Stimulated activated naive B cell treated with anti-CD40 and anti-IgM and Interleukin-4, amounts not matched to agents 10 μg/mL and 1 μg/mL and 100 μg/mL, for 72 hours (primary cell): ENCODE measurements at regions not wholly inside any gene's neighbourhood (a gene's known extent, or its start where the extent isn't known, plus 50 kb on each side); places are given as distances from the start of the nearest gene placed in this dataset.

ENCODE experiments used
- ATAC-seq, 2 donors: fragments of 150-1000 bp; cut with Tn5 transposase; replicated peaks; 2 replicates each; pipeline ENCODE4 v1.10.0; 2021; ENCODE audit warnings: moderate library complexity in 1 of 2
- DNase-seq: peaks from one replicate; pipeline ENCODE4 v3.0.0; 2021
- H3K27ac Mint-ChIP-seq: one replicate; pipeline ENCODE4 v1.8.0; 2022; ENCODE audit warnings: mild to moderate bottlenecking, mixed read lengths
- H3K27me3 Mint-ChIP-seq, 2 donors: one replicate each; pipeline ENCODE4 v1.8.0; 2022; ENCODE audit warnings: mixed read lengths in 2 of 2
- H3K36me3 Mint-ChIP-seq, 2 donors: one replicate each; pipeline ENCODE4 v1.8.0; 2022; ENCODE audit warnings: mixed read lengths in 2 of 2, mild to moderate bottlenecking in 1 of 2
- H3K4me1 Mint-ChIP-seq, 2 donors: one replicate each; pipeline ENCODE4 v1.8.0; 2022; ENCODE audit warnings: mixed read lengths in 2 of 2, mild to moderate bottlenecking in 1 of 2
- H3K4me3 Mint-ChIP-seq, 2 donors: one replicate each; pipeline ENCODE4 v1.8.0; 2022; ENCODE audit warnings: mild to moderate bottlenecking in 2 of 2, mixed read lengths in 2 of 2, moderate library complexity in 1 of 2
- H3K9me3 Mint-ChIP-seq, 2 donors: one replicate each; pipeline ENCODE4 v1.8.0; 2022; ENCODE audit warnings: mixed read lengths in 2 of 2, mild to moderate bottlenecking in 1 of 2

- H3K4me1 Mint-ChIP-seq, result peaks cover 6 to 7% of the 10 kb centered on the region in 2 donors
- no peak overlapping the region for H3K4me3 Mint-ChIP-seq
- DNase-seq (no peak), ATAC-seq (no peak)
- H3K36me3 Mint-ChIP-seq, result no peaks in the 10 kb centered on the region
- H3K9me3 Mint-ChIP-seq, result peaks cover 0 to 2% of the 10 kb centered on the region in 2 donors
- peaks cover 24 to 41% of the 10 kb centered on the region in 2 donors for H3K27me3 Mint-ChIP-seq
- no peak overlapping the region for H3K27ac Mint-ChIP-seq
Observed at GRCh38 chr12:3362737-3363136, 128.3 kb upstream of the PRMT8 start.

DNA sequence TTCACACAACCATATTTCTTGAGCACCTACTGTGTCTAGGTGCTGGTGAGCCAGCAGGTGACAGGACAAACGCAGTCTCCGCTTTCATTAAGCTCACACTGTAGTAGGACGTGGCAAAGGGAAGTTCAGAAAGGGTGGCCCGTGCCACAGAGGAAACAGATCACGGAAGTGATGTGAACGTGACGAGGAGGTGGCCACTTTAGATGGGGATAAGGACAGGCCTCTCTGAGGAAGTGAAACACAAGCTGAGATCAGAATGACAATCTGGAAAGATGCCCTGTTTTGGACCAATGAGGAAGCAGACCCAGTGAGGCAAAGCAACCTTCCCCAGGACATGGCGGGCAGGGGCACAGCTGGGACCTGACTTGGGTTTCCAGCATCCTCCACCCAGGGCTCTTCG lies 127.4 kb upstream of the PRMT8 start:
- peak; percentile 88 to 95 for ATAC-seq
- peaks cover 24 to 41% of the 10 kb centered on the region in 2 donors for H3K27me3 Mint-ChIP-seq

DNA sequence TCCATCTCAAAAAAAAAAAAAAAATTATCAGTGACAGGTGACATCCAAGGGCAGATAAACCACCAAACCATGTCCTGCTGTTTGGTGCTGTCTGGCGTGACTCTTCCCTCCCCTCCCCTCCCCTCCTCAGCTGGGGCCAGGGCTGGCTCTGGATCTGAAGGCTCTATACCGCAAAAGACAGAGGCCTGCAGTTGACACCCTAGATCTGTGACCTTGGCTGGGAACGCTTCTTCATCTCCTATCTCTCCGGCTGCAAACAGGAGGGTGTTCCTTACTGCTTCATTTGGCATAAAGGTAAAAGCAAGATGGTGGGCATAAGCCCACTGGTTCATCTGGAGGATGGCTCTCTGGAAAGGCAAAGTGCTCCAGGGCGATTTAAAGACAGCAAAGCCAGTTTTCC lies 126.8 kb upstream of the PRMT8 start:
- Mint-ChIP-seq H3K27me3 (peaks cover 19 to 37% of the 10 kb centered on the region in 2 donors), H3K4me3 (no peak overlapping the region), H3K27ac (no peak overlapping the region), H3K4me1 (peaks cover 6 to 7% of the 10 kb centered on the region in 2 donors), H3K36me3 (no peaks in the 10 kb centered on the region), H3K9me3 (peaks cover 0 to 2% of the 10 kb centered on the region in 2 donors)
- DNase-seq, result no peak
- ATAC-seq, result no peak

More for the DNA sequence above, 127.4 kb upstream of the PRMT8 start:
- peaks cover 0 to 2% of the 10 kb centered on the region in 2 donors for H3K9me3 Mint-ChIP-seq
- H3K36me3 Mint-ChIP-seq, result no peaks in the 10 kb centered on the region
- peaks cover 6 to 7% of the 10 kb centered on the region in 2 donors for H3K4me1 Mint-ChIP-seq
- H3K4me3 Mint-ChIP-seq, result no peak overlapping the region
- no peak overlapping the region for H3K27ac Mint-ChIP-seq
- peak; percentile 40 for DNase-seq

GRCh38 chr12:3364661-3365462 lies 126.1 kb upstream of the PRMT8 start:
- DNase-seq (no peak), ATAC-seq (no peak)
- Mint-ChIP-seq H3K4me3 (no peak overlapping the region), H3K27me3 (peaks cover 18 to 30% of the 10 kb centered on the region in 2 donors), H3K4me1 (peaks cover 6 to 7% of the 10 kb centered on the region in 2 donors), H3K27ac (no peak overlapping the region), H3K9me3 (peaks cover 0 to 2% of the 10 kb centered on the region in 2 donors), H3K36me3 (no peaks in the 10 kb centered on the region)

GRCh38 chr12:3365463-3366411 lies 125.3 kb upstream of the PRMT8 start:
- no peaks in the 10 kb centered on the region for H3K36me3 Mint-ChIP-seq
- peaks cover 6 to 7% of the 10 kb centered on the region in 2 donors for H3K4me1 Mint-ChIP-seq
- H3K4me3 Mint-ChIP-seq, result peak overlapping the region in 1 of 2 donors; percentile 50

GRCh38 chr12:3366451-3367110 lies 124.4 kb upstream of the PRMT8 start:
- peak overlapping the region in 1 of 2 donors; percentile 5 for H3K4me3 Mint-ChIP-seq
- peaks cover 6 to 7% of the 10 kb centered on the region in 2 donors for H3K4me1 Mint-ChIP-seq
- H3K9me3 Mint-ChIP-seq, result peaks cover 0 to 2% of the 10 kb centered on the region in 2 donors
- DNase-seq (no peak), ATAC-seq (no peak)
- peaks cover 14 to 28% of the 10 kb centered on the region in 2 donors for H3K27me3 Mint-ChIP-seq
- H3K27ac Mint-ChIP-seq, result no peak overlapping the region
- no peaks in the 10 kb centered on the region for H3K36me3 Mint-ChIP-seq

More at GRCh38 chr12:3365463-3366411, 125.3 kb upstream of the PRMT8 start:
- H3K27me3 Mint-ChIP-seq, result peaks cover 18 to 28% of the 10 kb centered on the region in 2 donors
- H3K27ac Mint-ChIP-seq, result no peak overlapping the region
- ATAC-seq (peak in 1 of 2 donors; percentile 30), DNase-seq (no peak)
- peaks cover 0 to 2% of the 10 kb centered on the region in 2 donors for H3K9me3 Mint-ChIP-seq

- peaks cover 0 to 2% of the 10 kb centered on the region in 2 donors for H3K9me3 Mint-ChIP-seq
- ATAC-seq (no peak), DNase-seq (no peak)
- H3K27me3 Mint-ChIP-seq, result peaks cover 22 to 35% of the 10 kb centered on the region in 2 donors
- H3K4me1 Mint-ChIP-seq, result peaks cover 6 to 7% of the 10 kb centered on the region in 2 donors
- H3K27ac Mint-ChIP-seq, result no peak overlapping the region
- H3K4me3 Mint-ChIP-seq, result no peak overlapping the region
- no peaks in the 10 kb centered on the region for H3K36me3 Mint-ChIP-seq
Observed at GRCh38 chr12:3367750-3368444, 123.1 kb upstream of the PRMT8 start.

DNA sequence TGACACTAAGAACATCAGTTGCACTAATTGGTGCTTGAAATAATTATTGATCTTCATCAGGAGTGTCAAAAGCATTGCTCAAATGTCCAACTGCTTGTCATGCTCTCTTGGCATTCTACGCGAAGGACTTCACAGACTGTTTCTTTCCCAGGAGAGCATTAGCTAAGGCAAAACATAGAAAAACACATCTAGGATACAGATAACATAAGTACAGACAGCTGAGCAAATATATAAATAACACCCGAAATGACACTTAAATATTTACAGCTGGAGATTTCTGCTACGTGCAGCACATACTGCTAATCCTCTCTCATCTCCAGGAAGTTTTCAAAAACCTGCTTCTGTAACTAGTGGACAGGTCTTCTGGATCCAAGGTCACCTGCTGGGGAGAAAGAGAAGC lies 120.0 kb upstream of the PRMT8 start:
- Mint-ChIP-seq H3K27ac (no peak overlapping the region), H3K4me1 (no peaks in the 10 kb centered on the region), H3K27me3 (peaks cover 8 to 12% of the 10 kb centered on the region in 2 donors), H3K36me3 (no peaks in the 10 kb centered on the region), H3K9me3 (no peaks in the 10 kb centered on the region), H3K4me3 (no peak overlapping the region)
- ATAC-seq, result no peak
- no peak for DNase-seq

GRCh38 chr12:3375326-3375725 lies 115.7 kb upstream of the PRMT8 start:
- H3K9me3 Mint-ChIP-seq, result peaks cover 0 to 4% of the 10 kb centered on the region in 2 donors
- DNase-seq (no peak), ATAC-seq (no peak)
- H3K36me3 Mint-ChIP-seq, result no peaks in the 10 kb centered on the region
- H3K4me1 Mint-ChIP-seq, result no peaks in the 10 kb centered on the region
- peaks cover 16 to 26% of the 10 kb centered on the region in 2 donors for H3K27me3 Mint-ChIP-seq
- H3K27ac Mint-ChIP-seq, result no peak overlapping the region
- H3K4me3 Mint-ChIP-seq, result no peak overlapping the region

GRCh38 chr12:3376779-3377455 lies 114.1 kb upstream of the PRMT8 start:
- DNase-seq (no peak), ATAC-seq (no peak)
- Mint-ChIP-seq H3K4me1 (no peaks in the 10 kb centered on the region), H3K36me3 (no peaks in the 10 kb centered on the region), H3K27me3 (peaks cover 13 to 32% of the 10 kb centered on the region in 2 donors), H3K27ac (no peak overlapping the region), H3K4me3 (no peak overlapping the region), H3K9me3 (peaks cover 0 to 4% of the 10 kb centered on the region in 2 donors)

DNA sequence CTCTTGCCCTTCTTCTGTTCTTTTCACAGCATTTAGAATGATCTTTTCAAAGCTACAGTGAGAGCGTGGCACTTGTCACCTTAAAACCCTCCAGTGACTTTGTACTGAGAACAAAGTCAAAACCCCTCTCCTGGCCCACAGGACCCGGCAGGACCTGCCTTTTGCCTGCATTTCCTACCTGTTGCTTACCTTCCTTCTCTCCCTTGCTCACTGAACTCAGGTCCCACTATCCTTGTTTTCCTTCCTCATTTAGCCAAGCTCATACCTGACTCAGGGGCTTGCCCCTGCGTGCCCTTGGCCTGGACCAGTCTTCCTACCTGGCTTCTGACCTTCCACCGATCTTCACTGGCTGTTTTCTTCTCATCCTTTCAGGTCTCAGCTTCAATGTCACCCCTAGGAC lies 112.3 kb upstream of the PRMT8 start:
- no peaks in the 10 kb centered on the region for H3K4me1 Mint-ChIP-seq
- ATAC-seq (no peak), DNase-seq (no peak)
- peaks cover 0 to 4% of the 10 kb centered on the region in 2 donors for H3K9me3 Mint-ChIP-seq
- H3K27me3 Mint-ChIP-seq, result peaks cover 9 to 32% of the 10 kb centered on the region in 2 donors
- H3K4me3 Mint-ChIP-seq, result no peak overlapping the region
- H3K27ac Mint-ChIP-seq, result no peak overlapping the region
- H3K36me3 Mint-ChIP-seq, result no peaks in the 10 kb centered on the region

DNA sequence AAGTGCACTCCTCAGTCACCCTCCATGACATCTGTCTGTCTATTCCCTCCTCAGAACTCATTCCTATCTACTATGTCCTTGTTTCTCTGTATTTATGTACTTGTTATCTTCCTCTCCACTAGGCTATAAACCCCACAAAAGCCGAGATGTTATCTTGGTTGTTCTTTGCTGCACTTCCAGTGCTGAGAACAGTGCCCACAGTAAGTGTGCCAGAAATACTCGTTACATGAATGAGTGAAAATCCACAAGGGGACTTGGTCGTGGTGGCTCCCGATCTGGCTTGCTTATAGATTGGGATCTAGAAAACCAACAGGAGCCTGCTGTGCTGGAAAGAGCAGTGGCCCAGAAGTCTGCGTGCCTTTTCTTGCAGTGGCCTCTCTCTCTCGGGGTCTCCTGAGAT lies 111.9 kb upstream of the PRMT8 start:
- Mint-ChIP-seq H3K36me3 (no peaks in the 10 kb centered on the region), H3K27me3 (peaks cover 12 to 36% of the 10 kb centered on the region in 2 donors), H3K4me3 (no peak overlapping the region), H3K9me3 (peaks cover 0 to 4% of the 10 kb centered on the region in 2 donors), H3K27ac (no peak overlapping the region), H3K4me1 (no peaks in the 10 kb centered on the region)
- DNase-seq (no peak), ATAC-seq (no peak)
